SK-N-SH (cell line): ENCODE measurements at regions not wholly inside any gene's neighbourhood (a gene's known extent, or its start where the extent isn't known, plus 50 kb on each side); places are given as distances from the start of the nearest gene placed in this dataset.

Experiments
- CTCF ChIA-PET: fragments of 300-600, 350-600 bp; formaldehyde crosslinking; extraction: SDS; loops from one replicate; lab custom pipeline; 2021; lab: Yijun Ruan, JAX
- POLR2A ChIA-PET: fragments of 350-600 bp; sonication (Branson Sonifier 250); formaldehyde crosslinking; extraction: SDS; loops from one replicate; lab custom pipeline; 2020; ENCODE audit warnings: antibody characterized with exemption, inconsistent platforms; lab: Yijun Ruan, JAX
- DNase-seq: peaks from one replicate; pipeline ENCODE4 v3.0.0; 2012
- H2AFZ ChIP-seq: fragments of 200-600 bp; sonication (generic); 2 replicates; pipeline ENCODE4 v1.8.1; 2016; ENCODE audit warnings: antibody characterized with exemption, mild to moderate bottlenecking, low read depth
- H3F3A ChIP-seq: fragments of 200-600 bp; sonication (generic); replicated peaks from 2 replicates; pipeline ENCODE3; 2016; ENCODE audit warnings: antibody characterized with exemption, mild to moderate bottlenecking; ENCODE audit not compliant: insufficient read depth
- H3K27ac ChIP-seq, 2 experiments: fragments of 200-500 bp in 1 of 2; fragments of 200-600 bp in 1 of 2; sonication (Bioruptor generic) in 1 of 2; sonication (generic), shearing (Covaris generic) in 1 of 2; 2 replicates each; pipeline versions ENCODE4 v1.5.1 to v1.6.1; 2014 to 2016; ENCODE audit warnings: low read depth in 2 of 2, inconsistent platforms in 1 of 2, low read length in 1 of 2, mild to moderate bottlenecking in 1 of 2, mixed read lengths in 1 of 2
- H3K27me3 ChIP-seq: fragments of 200-600 bp; sonication (generic), shearing (Covaris generic); 2 replicates; pipeline ENCODE4 v1.6.1; 2016; ENCODE audit warnings: mixed run types; ENCODE audit not compliant: insufficient read depth
- H3K36me3 ChIP-seq, 2 experiments: fragments of 200-500 bp in 1 of 2; fragments of 200-600 bp in 1 of 2; sonication (Bioruptor generic) in 1 of 2; sonication (generic) in 1 of 2; replicated peaks in 1 of 2; 2 replicates each; pipeline versions ENCODE3 to v1.5.1; 2014 to 2016; ENCODE audit warnings: low read length in 1 of 2, mild to moderate bottlenecking in 1 of 2; ENCODE audit not compliant: insufficient read depth in 2 of 2, control insufficient read depth in 1 of 2
- H3K4me1 ChIP-seq, 2 experiments: fragments of 200-500 bp in 1 of 2; fragments of 200-600 bp in 1 of 2; sonication (Bioruptor generic) in 1 of 2; sonication (generic), shearing (Covaris generic) in 1 of 2; 2 replicates each; pipeline versions ENCODE4 v1.5.1 to v1.6.1; 2014 to 2016; ENCODE audit warnings: low read depth in 1 of 2, low read length in 1 of 2, mixed run types in 1 of 2; ENCODE audit not compliant: insufficient read depth in 2 of 2, control insufficient read depth in 1 of 2
- H3K4me2 ChIP-seq: fragments of 200-600 bp; sonication (generic), shearing (Covaris generic); 2 replicates; pipeline ENCODE4 v1.6.1; 2017; ENCODE audit warnings: mixed run types
- H3K4me3 ChIP-seq, 2 experiments: fragments of 200-500 bp in 1 of 2; fragments of 200-600 bp in 1 of 2; sonication (Bioruptor generic) in 1 of 2; sonication (generic), shearing (Covaris generic) in 1 of 2; 2 replicates each; pipeline versions ENCODE4 v1.5.1 to v1.8.1; 2014 to 2016; ENCODE audit warnings: low read depth in 2 of 2, inconsistent platforms in 1 of 2, low read length in 1 of 2, mild to moderate bottlenecking in 1 of 2, mixed read lengths in 1 of 2, moderate library complexity in 1 of 2
- H3K79me2 ChIP-seq: fragments of 200-600 bp; sonication (generic); 2 replicates; pipeline ENCODE4 v1.8.1; 2017; ENCODE audit warnings: mild to moderate bottlenecking; ENCODE audit not compliant: insufficient read depth
- H3K9ac ChIP-seq: fragments of 200-600 bp; sonication (generic); 2 replicates; pipeline ENCODE4 v1.6.1; 2017; ENCODE audit warnings: mixed run types
- H3K9me2 ChIP-seq: fragments of 200-600 bp; sonication (generic); 2 replicates; pipeline ENCODE4 v1.6.1; 2017; ENCODE audit warnings: mixed run types
- H3K9me3 ChIP-seq: fragments of 200-600 bp; sonication (generic); 2 replicates; pipeline ENCODE4 v1.6.1; 2017; ENCODE audit warnings: mixed run types, mild to moderate bottlenecking, moderate library complexity
- H4K20me1 ChIP-seq: fragments of 200-600 bp; sonication (generic); 2 replicates; pipeline ENCODE4 v1.6.1; 2017; ENCODE audit warnings: mild to moderate bottlenecking, mixed run types; ENCODE audit not compliant: insufficient read depth
- GABPA ChIP-seq: IDR thresholded peaks from 2 replicates; pipeline ENCODE4 v1.4.0; 2012; ENCODE audit warnings: low read depth, mild to moderate bottlenecking
- MEF2A ChIP-seq: IDR thresholded peaks from 2 replicates; pipeline ENCODE4 v1.4.0; 2012; ENCODE audit warnings: low read depth, borderline replicate concordance
- NFIC ChIP-seq: IDR thresholded peaks from 2 replicates; pipeline ENCODE4 v1.4.0; 2012; ENCODE audit warnings: borderline replicate concordance
- POLR2AphosphoS5 ChIP-seq: IDR thresholded peaks from 2 replicates; pipeline ENCODE4 v1.6.1; 2012; ENCODE audit warnings: low read depth, low read length
- RAD21 ChIP-seq: IDR thresholded peaks from 2 replicates; pipeline ENCODE4 v1.6.1; 2012; ENCODE audit warnings: mild to moderate bottlenecking, low read length
- RCOR1 ChIP-seq: fragments of 150-350 bp; IDR thresholded peaks from 2 replicates; pipeline ENCODE4 v1.6.1; 2017; ENCODE audit warnings: antibody characterized with exemption, low read length
- RFX5 ChIP-seq: IDR thresholded peaks from 2 replicates; pipeline ENCODE4 v1.6.1; 2012; ENCODE audit warnings: mild to moderate bottlenecking, improper control_type of control experiment, low read length
- SIN3A ChIP-seq: IDR thresholded peaks from 2 replicates; pipeline ENCODE4 v1.6.1; 2012; ENCODE audit warnings: low read depth, mild to moderate bottlenecking, low read length, moderate library complexity, borderline replicate concordance
- SMC3 ChIP-seq: IDR thresholded peaks from 2 replicates; pipeline ENCODE4 v1.6.1; 2012; ENCODE audit warnings: low read depth, low read length, improper control_type of control experiment
- TCF12 ChIP-seq: IDR thresholded peaks from 2 replicates; pipeline ENCODE4 v1.4.0; 2012
- TEAD4 ChIP-seq: IDR thresholded peaks from 2 replicates; pipeline ENCODE4 v1.4.0; 2012; ENCODE audit warnings: mild to moderate bottlenecking, borderline replicate concordance; ENCODE audit not compliant: insufficient read depth
- WGBS: methylation state at CpG from one replicate; pipeline ENCODE4 v1.1.6; 2017; ENCODE audit warnings: low lambda C conversion rate; 5-methylcytosine and 5-hydroxymethylcytosine counted together

DNA sequence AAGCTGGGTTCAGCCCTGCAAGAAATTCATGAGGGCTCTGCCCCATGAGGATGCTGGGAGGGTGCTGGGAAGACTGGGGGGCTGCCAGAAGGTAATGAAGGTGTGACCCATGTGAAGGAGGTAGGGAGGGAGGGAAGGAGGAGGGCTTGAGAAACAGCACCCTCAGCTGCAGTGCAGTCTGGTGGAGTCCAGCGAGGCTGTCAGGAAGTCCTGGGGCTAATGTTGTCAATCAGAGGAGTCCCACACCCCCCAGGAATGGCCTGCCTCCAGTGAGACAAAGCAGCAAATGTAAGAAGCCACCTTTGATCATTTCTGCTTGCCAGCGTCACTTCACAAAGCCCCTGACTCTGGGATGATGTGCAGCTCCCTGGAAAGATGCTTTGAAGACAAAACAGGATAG lies 248.4 kb downstream of the SH3BP4 start:
- no peak overlapping the region for H3K27ac ChIP-seq
- no peaks in the 10 kb centered on the region for H3K9me2 ChIP-seq
- H2AFZ ChIP-seq: no peak overlapping the region
- ChIA-PET POLR2A (no interaction called here), CTCF (interaction anchor here (0.7 kb wide), 1 partner anchor 21 kb away, joined by 3 read pairs; no protein-coding TSS in a partner anchor)
- H3K4me2 ChIP-seq: no peak overlapping the region
- no peaks in the 10 kb centered on the region for H3K27me3 ChIP-seq
- H3K79me2 ChIP-seq: no peaks in the 10 kb centered on the region
- no peak overlapping the region for H3K4me3 ChIP-seq
- no peaks in the 10 kb centered on the region for H4K20me1 ChIP-seq
- H3F3A ChIP-seq: no peaks in the 10 kb centered on the region
- no peaks in the 10 kb centered on the region for H3K9me3 ChIP-seq
- TF ChIP-seq TEAD4: no peak
- no peak for TF ChIP-seq RCOR1
- no peak for TF ChIP-seq NFIC
- no peak for DNase-seq
- H3K4me1 ChIP-seq: no peaks in the 10 kb centered on the region; a peak in 1 of 4 replicates
- no peaks in the 10 kb centered on the region for H3K36me3 ChIP-seq
- no peak overlapping the region for H3K9ac ChIP-seq
- WGBS: 39% methylated on average over 2 of the region's 2 CpGs

DNA sequence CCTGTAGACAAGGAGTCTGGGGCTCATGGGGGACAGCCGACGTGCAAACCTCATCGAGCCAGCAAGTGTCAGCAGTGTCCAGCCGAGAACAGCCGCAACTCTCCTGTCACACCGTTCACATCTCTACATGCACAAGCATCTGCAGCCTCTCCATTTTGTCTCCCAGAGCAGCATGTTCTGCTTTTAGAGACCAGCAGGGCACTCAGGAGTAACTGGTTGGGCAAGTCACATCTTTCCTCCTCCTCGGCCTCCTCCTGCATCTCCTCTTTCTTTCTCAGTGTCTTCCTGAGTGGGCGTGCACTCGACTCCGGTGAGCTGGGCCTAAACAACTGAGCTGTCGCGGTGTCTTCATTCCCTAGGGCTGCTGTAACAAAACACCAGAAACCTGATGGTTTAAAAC lies 249.9 kb downstream of the SH3BP4 start:
- POLR2A ChIA-PET: no interaction called here
- TF ChIP-seq RAD21 (0 out of 2 replicates have a peak, but pooled peaks have one; percentile 14), SIN3A (no peak), RFX5 (no peak)
- Histone ChIP-seq H3K9ac (no peak overlapping the region), H4K20me1 (no peaks in the 10 kb centered on the region), H3K4me3 (no peak overlapping the region), H2AFZ (no peak overlapping the region), H3K27me3 (no peaks in the 10 kb centered on the region), H3K4me2 (no peak overlapping the region), H3K79me2 (no peaks in the 10 kb centered on the region), H3K27ac (no peak overlapping the region), H3K36me3 (no peaks in the 10 kb centered on the region), H3K9me2 (no peaks in the 10 kb centered on the region), H3K4me1 (no peaks in the 10 kb centered on the region; a peak in 1 of 4 replicates), H3K9me3 (no peaks in the 10 kb centered on the region), H3F3A (no peaks in the 10 kb centered on the region)
- WGBS: 84% methylated on average over 9 of the region's 12 CpGs
- CTCF ChIA-PET: interaction anchor here (0.9 kb wide), 1 partner anchor 20 kb away, joined by 3 read pairs; no protein-coding TSS in a partner anchor
- no peak for DNase-seq

DNA sequence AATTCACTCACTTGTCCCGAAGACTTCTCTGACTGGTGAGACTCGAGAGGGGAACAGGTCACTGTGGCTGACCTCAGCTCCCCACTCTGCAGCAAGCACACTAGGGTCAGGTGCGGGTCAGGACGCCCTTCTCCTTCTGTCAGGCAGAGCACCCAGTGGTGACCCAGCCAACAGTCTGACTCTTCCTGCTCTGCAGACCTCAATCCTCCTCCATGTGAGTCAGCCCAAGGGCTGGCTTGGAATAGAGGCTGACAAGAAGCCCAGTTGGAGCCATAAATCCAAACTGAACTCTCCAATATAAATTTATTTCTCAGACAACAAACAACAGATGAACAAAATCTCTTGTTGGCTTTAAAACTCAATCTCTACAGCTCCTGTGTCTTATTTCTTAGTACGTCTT lies 253.1 kb downstream of the SH3BP4 start:
- CTCF ChIA-PET: no interaction called here
- no peaks in the 10 kb centered on the region; a peak in 1 of 4 replicates for H3K4me1 ChIP-seq
- H3K4me3 ChIP-seq: no peak overlapping the region
- POLR2A ChIA-PET: no interaction called here
- H3K9me2 ChIP-seq: no peaks in the 10 kb centered on the region
- H3K27ac ChIP-seq: no peak overlapping the region
- no peaks in the 10 kb centered on the region for H3K36me3 ChIP-seq
- H3K27me3 ChIP-seq: no peaks in the 10 kb centered on the region
- DNase-seq: no peak
- H3K79me2 ChIP-seq: no peaks in the 10 kb centered on the region
- WGBS: 52% methylated on average over 5 of the region's 5 CpGs
- TF ChIP-seq SMC3: no peak
- no peak for TF ChIP-seq POLR2AphosphoS5
- no peak for TF ChIP-seq TEAD4
- no peak for TF ChIP-seq SIN3A
- no peak for TF ChIP-seq GABPA
- TF ChIP-seq MEF2A: no peak
- TF ChIP-seq RAD21: no peak
- no peak for TF ChIP-seq RCOR1
- TF ChIP-seq TCF12: no peak
- TF ChIP-seq, all 33 proteins: peak for 0
- H3K9ac ChIP-seq: no peak overlapping the region
- H3F3A ChIP-seq: no peaks in the 10 kb centered on the region
- no peak overlapping the region for H2AFZ ChIP-seq
- H4K20me1 ChIP-seq: no peaks in the 10 kb centered on the region
- no peaks in the 10 kb centered on the region for H3K9me3 ChIP-seq
- H3K4me2 ChIP-seq: no peak overlapping the region
